HG03280 (cell line): ENCODE measurements at regions not wholly inside any gene's neighbourhood (a gene's known extent, or its start where the extent isn't known, plus 50 kb on each side); places are given as distances from the start of the nearest gene placed in this dataset.

Experiments
- ATAC-seq: cut with Tn5 transposase; IDR thresholded peaks from one replicate; pipeline ENCODE4 v1.9.1; 2021; ENCODE audit warnings: mild to moderate bottlenecking, moderate library complexity; ENCODE audit not compliant: unreplicated experiment

DNA sequence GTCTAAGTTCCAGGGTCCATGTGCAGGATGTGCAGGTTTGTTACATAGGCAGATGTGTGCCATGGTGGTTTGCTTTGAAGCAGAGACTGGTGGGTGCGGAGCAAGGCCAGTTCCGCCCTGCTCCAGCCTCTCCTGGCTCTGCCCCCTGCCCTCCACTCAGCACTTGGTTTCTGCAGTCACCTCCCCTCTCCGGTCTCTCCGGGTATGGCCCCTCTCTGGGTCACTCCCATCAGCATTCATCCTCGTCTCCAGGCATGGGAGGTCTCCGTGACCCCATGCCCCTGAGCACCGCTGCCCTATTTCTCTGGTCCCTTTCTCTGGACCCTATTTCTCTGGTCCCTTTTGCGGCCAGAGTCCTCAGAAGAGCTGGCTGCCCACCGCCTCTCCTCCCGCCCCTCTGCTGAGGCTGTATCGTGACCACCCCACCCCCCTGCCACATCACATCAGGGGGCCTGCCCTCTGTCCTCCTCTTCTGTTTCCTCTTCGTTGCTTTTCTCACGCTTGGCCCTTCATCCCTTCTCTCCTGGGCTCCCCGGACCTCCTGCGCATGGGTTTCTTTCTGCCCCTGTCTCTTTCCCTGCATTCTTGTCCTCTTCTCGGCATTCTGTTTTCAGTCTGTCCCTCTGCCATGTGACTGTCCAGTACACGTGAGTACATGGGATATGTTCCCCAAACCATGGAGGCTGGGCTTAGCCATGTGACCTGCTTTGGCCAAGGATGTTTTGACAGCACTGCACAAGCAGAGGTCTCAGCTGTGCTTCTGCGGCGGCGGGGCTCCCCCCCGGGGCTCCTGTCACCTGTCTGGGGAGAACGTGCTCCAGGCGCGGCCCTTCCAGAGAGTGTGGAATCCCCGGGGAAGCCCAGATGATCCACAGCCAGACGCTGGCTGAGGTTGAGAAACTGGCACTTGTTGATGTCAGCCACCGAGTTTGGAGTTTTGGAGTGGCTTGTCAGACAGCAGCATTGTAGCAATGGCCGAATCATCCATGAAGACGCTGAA, 54.4 kb upstream of the C1orf174 start:
- ATAC-seq = no peak

DNA sequence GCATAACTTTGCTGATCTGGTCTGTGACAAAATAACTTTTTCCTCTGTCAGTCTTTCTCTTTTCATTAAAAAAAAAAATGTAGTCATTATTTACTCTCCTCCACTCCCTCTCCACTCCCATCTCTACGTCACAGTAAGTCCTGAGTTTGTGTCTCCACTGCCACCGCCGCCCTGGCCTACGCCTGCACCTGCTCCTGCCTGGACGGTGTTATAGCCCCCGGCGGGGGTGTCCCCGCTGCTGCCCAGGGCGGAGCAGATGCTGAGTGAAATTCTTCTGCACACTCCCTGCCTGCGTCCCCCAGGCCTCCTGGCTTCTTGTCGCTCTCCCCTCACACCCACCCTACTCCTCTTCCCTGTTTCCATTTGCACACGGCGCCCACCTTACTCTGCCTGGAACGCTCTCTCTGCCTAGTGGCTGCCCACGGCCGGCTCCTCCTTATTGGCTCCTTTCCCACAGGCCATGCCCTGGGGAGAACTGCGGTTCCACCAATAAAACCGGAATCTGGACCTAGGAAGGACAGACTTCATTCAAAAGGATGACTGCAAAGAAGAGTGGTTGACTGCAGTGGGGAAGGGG, 55.2 kb upstream of the C1orf174 start:
- ATAC-seq = no peak

DNA sequence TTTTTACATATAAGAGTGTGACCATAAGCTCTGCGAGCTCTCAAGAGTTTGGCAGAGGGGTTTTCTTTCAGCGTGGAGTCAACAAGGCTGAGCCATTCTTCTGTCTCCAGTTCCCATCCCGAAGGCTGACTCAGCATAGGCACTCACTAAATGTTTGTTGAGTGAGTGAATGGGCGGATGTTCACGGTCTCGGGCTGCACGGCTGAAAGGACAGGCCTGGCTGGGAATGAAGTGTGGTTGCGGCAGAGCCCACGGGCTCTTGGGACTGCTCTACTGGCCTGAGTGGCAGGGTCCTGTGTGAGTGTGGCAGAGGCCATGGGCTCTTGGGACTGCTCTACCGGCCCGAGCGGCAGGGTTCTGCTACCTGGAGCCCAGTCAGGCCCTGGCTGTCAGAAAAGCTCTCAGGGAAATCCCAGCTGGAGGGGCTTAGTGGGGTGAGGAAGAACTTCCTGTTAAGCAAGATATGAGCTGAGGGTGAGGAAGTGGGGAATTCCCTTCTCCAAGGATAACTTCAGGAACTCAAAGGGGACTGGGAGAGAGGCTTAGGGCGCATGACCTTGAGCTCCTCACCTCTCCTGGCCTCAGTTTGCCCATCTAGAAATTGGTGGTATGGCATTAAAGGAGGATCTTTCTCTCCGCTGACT, 56.6 kb upstream of the C1orf174 start:
- ATAC-seq = no peak

DNA sequence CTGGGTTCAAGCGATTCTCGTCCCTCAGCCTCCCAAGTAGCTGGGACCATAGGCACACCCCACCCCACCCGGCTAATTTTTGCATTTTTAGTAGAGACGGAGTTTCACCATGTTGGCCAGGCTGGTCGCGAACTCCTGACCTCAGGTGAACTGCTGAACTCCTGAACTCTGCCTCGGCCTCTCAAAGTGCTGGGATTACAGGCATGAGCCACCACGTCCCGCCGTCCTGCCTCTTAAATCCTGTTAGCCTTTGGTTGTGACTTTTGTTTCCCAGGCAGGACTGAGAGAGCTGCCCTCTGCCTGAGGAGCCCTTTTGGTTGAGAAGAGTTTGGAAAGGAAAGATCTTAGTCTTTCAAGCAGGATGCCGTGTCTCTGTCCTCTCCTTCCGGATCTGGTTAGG, 59.3 kb upstream of the C1orf174 start:
- no peak for ATAC-seq

DNA sequence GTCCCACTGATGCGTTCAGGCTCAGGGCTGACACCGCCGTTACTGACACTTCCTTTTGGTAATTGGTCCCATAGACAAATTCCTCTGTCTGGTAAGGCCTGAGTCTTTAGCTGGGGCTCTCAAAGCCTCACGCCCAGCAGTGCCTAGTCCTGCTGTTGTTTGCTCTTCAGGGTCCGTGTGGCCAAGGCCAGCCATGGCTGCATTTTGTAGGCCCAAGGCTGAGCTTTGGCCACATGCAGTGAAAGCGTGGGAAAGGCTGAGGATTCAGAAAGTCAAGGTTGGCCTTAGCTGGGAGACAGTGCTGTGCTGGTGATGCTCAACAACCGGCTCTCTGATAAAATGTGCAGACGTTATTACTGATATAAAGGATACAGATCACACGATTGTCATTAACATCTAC, 63.5 kb upstream of the C1orf174 start:
- ATAC-seq = no peak

DNA sequence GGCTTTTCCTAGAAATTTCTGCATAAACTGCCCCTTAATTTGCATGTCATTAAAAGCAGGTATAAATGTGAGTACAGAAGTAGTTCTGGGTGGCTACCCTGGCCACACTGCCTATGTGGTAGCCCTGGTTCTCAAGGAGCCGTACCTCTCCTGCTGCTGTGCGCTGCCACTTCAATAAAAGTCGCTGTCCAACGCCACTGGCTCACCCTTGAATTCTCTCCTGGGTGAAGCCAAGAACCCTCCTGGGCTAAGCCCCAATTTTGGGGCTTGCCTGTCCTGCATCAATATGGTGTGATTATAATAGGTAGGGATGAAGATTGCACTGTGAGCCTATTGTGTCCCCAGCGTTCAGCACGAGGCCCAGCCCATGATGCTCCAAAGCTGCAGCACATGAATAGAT, 65.6 kb upstream of the C1orf174 start:
- ATAC-seq = no peak

DNA sequence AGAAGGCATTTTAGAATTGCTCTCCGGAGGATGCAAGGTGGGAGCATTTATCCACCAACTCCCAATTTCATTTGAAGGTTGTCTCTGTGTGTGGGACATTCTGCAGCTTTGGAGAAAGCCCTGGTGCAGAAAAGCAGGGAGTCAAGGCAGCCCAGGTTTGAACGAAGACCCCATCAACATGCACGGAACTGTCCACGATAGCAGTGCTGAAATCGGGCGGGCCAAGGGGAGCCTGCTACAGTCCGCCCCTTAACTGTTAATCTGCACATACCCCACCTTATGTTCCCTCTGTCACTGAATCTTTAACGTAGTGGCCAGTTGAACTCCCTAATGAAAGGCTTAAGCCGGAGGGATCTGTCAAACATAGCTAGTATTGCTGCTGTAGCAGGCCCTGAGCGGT, 68.8 kb upstream of the C1orf174 start:
- no peak for ATAC-seq

DNA sequence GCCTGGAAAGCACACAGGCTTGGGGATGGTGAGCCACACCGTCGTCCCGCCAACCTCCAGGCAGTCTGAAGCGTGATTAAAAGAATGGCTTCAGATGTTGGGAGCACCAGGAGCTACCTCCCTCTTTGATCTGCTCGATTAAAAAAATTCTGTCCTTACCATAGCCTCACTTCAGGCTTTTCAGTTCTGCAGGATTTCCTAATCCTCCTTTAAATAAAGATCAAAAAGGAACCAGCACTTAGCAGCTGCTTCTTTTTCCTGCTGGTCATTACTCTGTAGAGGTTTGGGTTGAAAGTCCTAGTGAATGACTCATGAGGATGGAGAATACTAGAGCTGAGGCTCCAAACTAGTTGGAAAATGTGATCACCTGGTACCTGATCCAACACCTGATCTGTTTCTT, 71.9 kb upstream of the C1orf174 start:
- ATAC-seq = no peak

DNA sequence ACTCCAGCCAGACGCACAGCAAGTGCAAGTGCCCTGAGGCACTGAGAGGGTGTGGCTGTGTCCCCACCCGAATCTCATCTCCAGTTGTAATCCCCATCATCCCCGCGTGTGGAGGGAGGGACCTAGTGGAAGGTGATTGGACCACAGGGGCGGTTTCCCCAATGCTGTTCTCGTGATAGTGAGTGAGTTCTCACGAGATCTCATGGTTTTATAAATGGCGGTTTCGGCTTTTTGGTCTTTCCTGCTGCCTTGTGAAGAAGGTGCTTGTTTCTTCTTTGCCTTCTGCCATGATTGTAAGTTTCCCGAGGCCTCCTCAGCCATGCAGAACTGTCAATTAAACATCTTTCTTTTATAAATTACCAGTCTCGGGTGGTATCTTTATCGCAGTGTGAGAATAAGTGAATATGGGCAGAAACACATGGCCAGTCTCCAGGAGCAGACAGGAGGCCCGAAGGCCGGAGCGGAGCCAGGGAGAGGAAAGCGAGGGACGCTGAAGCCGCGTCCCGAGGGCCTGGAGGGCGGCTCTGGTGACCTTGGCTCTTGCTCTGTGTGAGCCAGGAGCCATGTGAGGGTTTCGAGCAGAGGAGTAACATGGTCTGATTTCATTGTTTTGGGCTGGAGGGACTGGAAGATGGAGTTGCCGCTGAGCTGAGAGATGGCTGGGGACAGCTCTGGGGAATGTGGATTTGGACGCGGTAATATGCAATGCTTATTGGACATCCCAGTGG, 76.0 kb upstream of the C1orf174 start:
- ATAC-seq = no peak

DNA sequence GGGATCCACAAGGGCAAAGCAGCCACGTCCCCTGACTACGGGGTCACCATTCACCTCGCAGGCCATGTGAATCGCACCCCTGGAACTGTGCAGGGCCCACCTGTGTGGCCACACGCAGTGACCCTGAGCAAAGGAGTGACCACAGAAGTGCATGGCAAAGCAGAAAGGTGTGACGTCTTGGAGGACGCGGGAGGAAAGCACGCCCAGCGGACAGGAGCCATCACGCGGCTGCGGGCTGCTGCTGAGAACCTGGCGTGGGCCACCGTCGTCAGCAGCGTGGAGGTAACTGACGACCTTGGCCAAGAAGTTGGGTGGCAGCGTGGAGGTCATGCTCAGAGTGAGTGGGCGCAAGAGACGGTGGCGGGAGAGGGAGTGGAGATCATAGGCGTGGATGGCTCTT, 76.7 kb upstream of the C1orf174 start:
- no peak for ATAC-seq

DNA sequence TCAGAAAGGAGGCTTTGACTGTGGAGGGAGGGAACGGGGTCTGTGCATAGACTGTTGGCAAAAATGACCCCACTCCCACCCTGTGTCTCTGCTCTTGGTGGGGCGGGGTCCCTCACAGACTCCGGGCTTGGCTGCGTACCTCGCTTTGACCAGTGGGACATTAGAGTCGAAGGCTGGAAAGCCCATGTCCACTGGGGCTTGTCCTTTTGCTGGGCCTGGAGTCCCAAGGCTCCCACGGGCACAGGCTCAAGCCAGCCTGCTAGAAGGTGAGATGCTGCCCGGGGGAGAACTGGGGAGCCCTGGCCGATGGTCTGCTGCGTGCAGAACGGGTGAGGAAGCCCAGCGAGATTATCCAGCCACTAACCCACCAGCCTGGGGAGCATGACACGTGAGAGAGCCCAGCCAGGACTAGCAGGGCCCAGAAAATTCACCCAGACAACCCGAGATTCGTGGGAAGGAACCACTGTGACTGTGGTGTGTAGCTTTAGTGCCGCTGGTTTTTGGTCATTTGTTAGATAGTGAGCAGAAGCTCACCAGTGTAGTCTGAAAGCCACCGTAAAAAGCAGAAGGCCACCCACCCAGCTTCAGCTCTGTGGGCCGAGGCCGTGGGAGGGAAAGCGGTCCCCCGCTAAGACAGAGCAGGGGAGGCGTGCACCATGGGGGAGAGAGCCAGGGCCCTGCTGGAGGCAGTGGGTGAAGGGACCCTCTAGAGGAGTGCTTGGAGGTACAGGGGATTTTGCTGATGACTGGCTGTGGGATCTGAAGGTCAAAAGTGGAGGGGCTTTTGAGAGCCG, 78.3 kb upstream of the C1orf174 start:
- ATAC-seq = no peak

DNA sequence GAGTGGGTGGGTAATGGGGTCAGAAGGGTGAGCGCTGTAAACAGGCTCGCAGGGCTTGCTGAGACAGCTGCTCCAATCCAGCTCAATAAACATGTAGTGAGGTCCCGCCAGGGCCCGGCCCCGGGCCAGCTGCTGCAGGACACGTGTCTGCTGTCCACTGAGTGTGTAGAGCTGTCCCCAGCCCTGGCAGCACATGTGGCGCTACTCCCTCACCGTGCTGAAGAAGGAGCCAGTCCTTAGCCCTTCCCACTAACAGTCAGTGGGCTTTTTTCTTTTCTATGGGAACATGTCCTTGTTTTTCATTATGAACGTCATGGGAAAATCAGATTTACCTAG, 78.9 kb upstream of the C1orf174 start:
- no peak for ATAC-seq

DNA sequence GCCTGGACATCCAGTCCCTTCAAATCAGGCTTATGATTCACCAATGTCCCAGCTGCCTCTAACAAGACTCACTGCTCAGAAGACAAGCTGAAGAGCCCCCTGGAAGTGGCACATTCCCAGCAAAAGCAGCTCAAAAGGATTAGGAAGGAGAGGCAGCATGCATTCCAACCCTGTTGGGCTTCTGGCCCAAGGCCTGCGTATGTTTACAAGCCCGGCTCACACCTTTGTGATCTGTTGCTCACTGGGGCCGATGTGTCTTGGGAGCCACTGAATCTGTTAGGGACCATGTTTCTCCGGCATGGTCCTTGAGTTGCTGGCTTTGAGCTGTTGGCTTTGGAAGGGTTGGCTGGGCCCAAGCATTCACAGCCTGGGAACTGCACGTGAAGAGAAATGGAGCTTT, 81.2 kb upstream of the C1orf174 start:
- ATAC-seq = no peak

DNA sequence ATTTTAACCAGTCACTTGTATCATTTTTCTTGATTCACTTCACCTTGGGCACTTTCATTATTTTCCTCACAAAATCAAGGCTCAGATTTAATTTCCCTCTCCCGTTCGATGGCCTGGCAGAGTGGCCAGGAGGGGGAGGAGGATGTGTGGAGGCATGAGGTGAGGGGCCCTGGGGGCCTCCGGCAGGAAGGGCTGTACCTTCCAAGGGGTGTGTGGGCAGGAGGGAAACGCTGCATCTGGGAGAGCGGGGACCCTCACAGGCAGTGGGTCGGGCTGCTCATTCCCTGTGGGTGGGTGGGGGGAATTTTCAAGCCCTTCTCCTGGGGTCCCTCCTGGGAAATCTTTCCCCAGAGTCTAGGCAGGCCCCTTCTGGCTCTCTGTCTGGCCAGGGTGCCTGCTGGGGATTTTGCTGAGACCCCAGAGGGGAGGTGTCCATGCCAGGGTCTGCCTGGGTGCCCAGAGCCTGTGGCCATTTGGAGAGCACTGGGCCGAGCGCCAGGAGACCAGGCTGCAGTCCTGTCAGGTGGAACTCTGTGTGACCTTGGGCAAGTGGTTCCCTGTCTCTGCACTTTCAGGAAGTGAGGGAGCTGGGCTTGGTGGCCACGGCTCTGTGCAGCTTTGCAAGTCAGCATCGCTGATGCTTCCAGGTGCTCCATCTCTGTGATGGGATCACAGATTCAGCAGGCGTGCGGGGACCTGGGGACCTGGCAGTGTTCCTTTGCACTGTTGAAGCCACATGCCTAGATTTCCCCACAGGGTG, 81.9 kb upstream of the C1orf174 start:
- ATAC-seq = no peak

DNA sequence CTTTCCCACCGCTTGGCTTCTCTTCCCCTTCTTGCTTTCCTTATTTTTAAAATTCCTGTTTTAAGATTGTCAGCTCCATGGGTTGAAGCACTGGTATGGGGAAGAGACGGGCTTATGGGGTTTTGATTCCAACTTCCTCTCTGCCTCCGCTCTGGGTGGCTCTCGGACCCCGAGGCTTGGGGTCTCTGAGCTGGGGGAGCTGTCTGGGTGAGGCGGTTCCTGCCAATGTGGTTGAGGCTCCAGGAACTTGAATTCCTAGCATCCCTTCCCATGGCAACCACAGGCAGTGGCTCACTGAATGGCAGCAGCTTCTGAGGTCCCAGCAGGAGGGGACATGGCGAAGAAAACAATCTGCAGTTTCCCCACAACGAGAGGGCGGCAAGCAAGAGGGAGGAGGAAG, 83.1 kb upstream of the C1orf174 start:
- ATAC-seq = no peak

DNA sequence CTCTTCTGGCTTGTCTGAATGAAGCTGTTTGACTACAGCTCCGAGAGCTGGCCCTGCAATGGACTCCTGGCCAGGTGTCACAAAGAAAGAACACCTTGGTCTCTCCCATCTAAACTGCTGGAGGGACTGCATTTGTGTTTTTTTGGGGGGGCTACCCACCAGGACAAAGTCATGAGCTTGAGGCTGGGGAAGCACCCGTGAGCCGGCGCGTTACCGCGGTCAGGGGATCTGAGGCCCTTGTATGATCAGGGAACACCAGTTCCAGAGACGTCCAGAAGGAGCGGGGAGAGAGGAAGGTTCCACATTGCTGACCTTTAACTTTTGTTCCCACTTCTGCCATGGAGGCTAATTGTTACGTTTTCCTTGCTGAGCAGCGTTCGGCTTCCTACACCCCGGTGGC, 84.5 kb upstream of the C1orf174 start:
- ATAC-seq = no peak

DNA sequence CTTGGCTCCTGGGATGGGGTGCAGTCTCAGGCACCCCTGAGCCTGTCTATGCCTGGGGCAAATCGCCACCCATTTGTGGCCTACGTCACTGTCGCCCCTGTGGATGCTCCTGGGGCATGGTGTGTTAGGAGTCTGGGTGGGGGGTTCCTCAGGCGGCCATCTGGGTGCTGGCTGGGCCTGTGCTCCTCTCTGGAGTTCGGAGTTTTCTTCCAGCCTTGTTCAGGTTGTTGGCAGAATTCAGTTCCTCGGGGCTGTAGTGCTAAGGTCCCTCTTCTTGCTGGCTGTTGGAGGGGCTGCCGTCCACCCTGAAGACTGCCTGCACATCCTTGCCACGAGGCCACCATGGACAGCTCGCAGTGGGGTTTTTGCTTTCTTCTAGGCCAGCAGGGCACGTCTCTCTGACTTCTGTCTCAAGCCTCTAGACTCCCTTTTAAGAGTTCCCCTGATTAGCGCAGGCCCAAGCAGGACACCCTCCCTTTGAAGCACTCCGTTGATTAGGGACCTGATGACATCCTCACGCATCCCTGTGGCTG, 86.7 kb upstream of the C1orf174 start:
- ATAC-seq = no peak

DNA sequence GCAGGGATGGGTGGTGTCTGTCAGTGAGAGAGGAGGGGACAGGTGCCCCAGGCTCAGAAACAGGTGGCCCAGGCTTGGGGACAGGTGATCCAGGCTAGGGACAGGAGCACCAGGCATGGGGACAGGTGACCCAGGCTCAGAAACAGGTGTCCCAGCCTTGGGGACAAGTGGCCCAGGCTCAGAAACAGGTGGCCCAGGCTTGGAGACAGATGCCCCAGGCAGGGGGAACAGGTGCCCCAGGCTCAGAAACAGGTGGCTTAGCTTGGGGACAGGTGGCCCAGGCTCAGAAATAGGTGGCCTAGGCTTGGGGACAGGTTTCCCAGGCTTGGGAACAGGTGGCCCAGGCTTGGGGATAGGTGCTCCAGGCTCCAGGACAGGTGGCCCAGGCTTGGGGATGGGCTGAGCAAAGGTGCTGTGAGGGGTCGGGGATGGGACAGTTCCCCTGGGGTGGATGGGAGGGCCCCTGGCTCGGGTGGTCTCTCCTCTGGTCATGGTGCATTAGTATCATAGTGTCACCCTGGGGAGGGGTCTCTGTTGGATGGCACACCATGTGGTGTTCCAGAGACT, 87.7 kb upstream of the C1orf174 start:
- no peak for ATAC-seq

DNA sequence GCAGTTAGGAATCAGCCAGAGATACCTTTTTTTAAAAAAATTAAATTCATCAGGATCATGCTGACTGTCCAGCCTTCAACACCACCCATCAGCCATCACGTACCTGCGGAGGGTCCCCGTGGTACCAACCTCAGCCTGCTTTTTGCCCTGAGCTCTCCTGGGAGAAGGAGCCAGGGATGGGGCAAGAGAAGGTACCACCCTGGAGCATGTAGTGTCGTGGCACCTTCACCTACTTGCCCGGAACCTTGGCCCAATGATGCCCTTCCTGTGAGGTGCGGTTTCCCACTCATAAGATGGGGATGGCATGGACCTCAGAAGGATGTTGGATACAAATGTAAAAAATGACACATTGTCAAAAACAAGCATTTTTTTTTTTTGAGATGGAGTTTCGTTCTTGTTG, 88.4 kb upstream of the C1orf174 start:
- ATAC-seq = no peak
